ENCODE measurements at regions not wholly inside any gene's neighbourhood (a gene's known extent, or its start where the extent isn't known, plus 50 kb on each side); places are given as distances from the start of the nearest gene placed in this dataset.

DNA sequence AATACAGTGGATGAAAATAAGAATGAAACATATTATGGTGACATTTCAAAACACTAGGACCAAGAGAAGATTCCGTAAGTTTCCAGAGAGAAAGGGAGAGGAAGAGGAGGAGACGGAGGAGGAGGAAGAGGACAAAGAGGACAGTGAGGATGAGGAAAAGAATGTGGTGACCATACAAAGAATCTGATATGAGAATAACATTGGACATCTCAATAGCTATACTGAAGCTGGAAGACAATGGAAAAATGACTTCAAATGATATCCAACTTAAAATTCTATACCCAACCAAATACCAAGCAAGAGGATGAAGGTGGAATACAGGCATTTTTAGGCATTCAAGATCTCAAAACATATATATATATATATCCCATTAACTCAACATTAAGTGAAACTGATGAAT is 173.4 kb downstream of the PAWR start:
- in situ Hi-C loops (cut with HindIII; ENCODE audit: extremely low pct_ligation_motif_present, low pct_unique_long_range_greater_than_20kb), result no loop called here
- H3K4me3 ChIP-seq (replicated peaks in 1 of 3; ENCODE audit: insufficient read depth in 1 of 3, low read depth in 2 of 3, low read length in 3 of 3), result no peak overlapping the region
- no peaks in the 10 kb centered on the region for H3K79me2 ChIP-seq (ENCODE audit: insufficient read depth, low read length)
- no peak overlapping the region for H3K4me2 ChIP-seq (ENCODE audit: low read depth, low read length)
- H3K9ac ChIP-seq (ENCODE audit: insufficient read depth, low read depth, low read length), result no peak overlapping the region
- intact Hi-C loops (cut with micrococcal nuclease; ENCODE audit: unreplicated experiment), result no loop called here
- ChIA-PET CTCF (ENCODE audit: low intra/inter-chr PET ratio, low total read pairs) (no interaction called here), POLR2A (no interaction called here)
- H3K9me3 ChIP-seq (ENCODE audit: low read length), result no peaks in the 10 kb centered on the region
- H2AFZ ChIP-seq (ENCODE audit: low read length), result no peak overlapping the region
- FAIRE-seq (no peak), ATAC-seq (no peak), DNase-seq (ENCODE audit: low spot score) (no peak)
- H4K20me1 ChIP-seq (ENCODE audit: insufficient read depth, low read length), result no peaks in the 10 kb centered on the region
- H3K4me1 ChIP-seq (ENCODE audit: insufficient read depth, low read length), result peaks cover 6% of the 10 kb centered on the region
- no peaks in the 10 kb centered on the region for H3K36me3 ChIP-seq (replicated peaks in 1 of 2; ENCODE audit: control insufficient read depth in 1 of 2, insufficient read depth in 2 of 2, low read length in 2 of 2)
- WGBS (ENCODE audit: low lambda C conversion rate), result 98% methylated on average over 2 of the region's 2 CpGs
- TF ChIP-seq, protein P1, sequence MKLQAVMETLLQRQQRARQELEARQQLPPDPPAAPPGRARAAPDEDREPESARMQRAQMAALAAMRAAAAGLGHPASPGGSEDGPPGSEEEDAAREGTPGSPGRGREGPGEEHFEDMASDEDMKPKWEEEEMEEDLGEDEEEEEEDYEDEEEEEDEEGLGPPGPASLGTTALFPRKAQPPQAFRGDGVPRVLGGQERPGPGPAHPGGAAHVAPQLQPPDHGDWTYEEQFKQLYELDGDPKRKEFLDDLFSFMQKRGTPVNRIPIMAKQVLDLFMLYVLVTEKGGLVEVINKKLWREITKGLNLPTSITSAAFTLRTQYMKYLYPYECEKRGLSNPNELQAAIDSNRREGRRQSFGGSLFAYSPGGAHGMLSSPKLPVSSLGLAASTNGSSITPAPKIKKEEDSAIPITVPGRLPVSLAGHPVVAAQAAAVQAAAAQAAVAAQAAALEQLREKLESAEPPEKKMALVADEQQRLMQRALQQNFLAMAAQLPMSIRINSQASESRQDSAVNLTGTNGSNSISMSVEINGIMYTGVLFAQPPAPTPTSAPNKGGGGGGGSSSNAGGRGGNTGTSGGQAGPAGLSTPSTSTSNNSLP (IDR thresholded peaks at IDR 0.05; ENCODE audit: low read depth, low read length), result no peak
- peak; percentile 92 for TF ChIP-seq ZNF317 (CRISPR knock-in tag; IDR thresholded peaks at IDR 0.05)
- BruUV-seq (replicated peaks), result no TSS peak
- no peaks in the 10 kb centered on the region for H3K27me3 ChIP-seq (ENCODE audit: control insufficient read depth in 1 of 2, insufficient read depth in 2 of 2, low read length in 2 of 2)
- no peak overlapping the region for H3K27ac ChIP-seq (ENCODE audit: extremely low read length, insufficient read depth, low read length)

DNA sequence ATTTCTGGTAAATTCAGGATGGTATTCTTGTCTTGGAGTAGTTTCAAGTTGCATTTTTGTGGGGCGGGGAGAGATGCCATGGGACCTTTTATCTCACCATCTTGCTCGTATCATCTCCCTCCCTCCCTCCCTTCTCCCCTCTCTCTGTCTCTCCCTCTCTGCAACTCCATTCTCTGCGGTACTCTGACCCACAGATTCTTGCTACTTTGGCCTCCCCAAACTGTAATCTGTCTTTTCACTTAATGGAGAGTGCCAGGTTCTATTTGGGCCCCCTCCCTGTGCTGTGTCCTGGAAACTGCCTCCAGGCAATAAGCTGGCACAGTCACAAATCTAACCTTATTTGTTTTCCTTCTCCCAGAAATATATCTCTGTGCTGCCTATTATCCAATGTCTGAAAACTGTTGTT is 175.2 kb downstream of the PAWR start:
- H3K9me3 ChIP-seq (ENCODE audit: low read length), result no peaks in the 10 kb centered on the region
- CTCF ChIA-PET (ENCODE audit: low intra/inter-chr PET ratio, low total read pairs), result no interaction called here
- in situ Hi-C loops (cut with HindIII; ENCODE audit: extremely low pct_ligation_motif_present, low pct_unique_long_range_greater_than_20kb) (no loop called here), intact Hi-C loops (cut with micrococcal nuclease; ENCODE audit: unreplicated experiment) (no loop called here)
- no peak overlapping the region for H2AFZ ChIP-seq (ENCODE audit: low read length)
- FAIRE-seq (no peak), DNase-seq (ENCODE audit: low spot score) (no peak), ATAC-seq (no peak)
- H3K36me3 ChIP-seq (replicated peaks in 1 of 2; ENCODE audit: control insufficient read depth in 1 of 2, insufficient read depth in 2 of 2, low read length in 2 of 2), result no peaks in the 10 kb centered on the region
- no peaks in the 10 kb centered on the region for H4K20me1 ChIP-seq (ENCODE audit: insufficient read depth, low read length)
- no peak overlapping the region for H3K27ac ChIP-seq (ENCODE audit: extremely low read length, insufficient read depth, low read length)
- POLR2A ChIA-PET, result no interaction called here
- TF ChIP-seq ZNF788 (CRISPR knock-in tag; IDR thresholded peaks at IDR 0.05; ENCODE audit: borderline replicate concordance) (no peak), JUN (CRISPR knock-in tag; IDR thresholded peaks at IDR 0.05) (no peak), ZFP36 (IDR thresholded peaks at IDR 0.05; ENCODE audit: borderline replicate concordance, low read depth, low read length, partially characterized antibody) (no peak), SKI (IDR thresholded peaks at IDR 0.05; ENCODE audit: partially characterized antibody) (no peak), ZNF350 (CRISPR knock-in tag; IDR thresholded peaks at IDR 0.05; ENCODE audit: borderline replicate concordance, low read depth) (no peak), MTF1 (CRISPR knock-in tag; IDR thresholded peaks at IDR 0.05) (no peak)
- TF ChIP-seq, protein P2, sequence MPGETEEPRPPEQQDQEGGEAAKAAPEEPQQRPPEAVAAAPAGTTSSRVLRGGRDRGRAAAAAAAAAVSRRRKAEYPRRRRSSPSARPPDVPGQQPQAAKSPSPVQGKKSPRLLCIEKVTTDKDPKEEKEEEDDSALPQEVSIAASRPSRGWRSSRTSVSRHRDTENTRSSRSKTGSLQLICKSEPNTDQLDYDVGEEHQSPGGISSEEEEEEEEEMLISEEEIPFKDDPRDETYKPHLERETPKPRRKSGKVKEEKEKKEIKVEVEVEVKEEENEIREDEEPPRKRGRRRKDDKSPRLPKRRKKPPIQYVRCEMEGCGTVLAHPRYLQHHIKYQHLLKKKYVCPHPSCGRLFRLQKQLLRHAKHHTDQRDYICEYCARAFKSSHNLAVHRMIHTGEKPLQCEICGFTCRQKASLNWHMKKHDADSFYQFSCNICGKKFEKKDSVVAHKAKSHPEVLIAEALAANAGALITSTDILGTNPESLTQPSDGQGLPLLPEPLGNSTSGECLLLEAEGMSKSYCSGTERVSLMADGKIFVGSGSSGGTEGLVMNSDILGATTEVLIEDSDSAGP (CRISPR knock-in tag; IDR thresholded peaks at IDR 0.05; ENCODE audit: borderline replicate concordance), result no peak
- TF ChIP-seq, protein P3, sequence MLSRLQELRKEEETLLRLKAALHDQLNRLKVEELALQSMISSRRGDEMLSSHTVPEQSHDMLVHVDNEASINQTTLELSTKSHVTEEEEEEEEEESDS (CRISPR knock-in tag; IDR thresholded peaks at IDR 0.05; ENCODE audit: borderline replicate concordance), result no peak
- H3K27me3 ChIP-seq (ENCODE audit: control insufficient read depth in 1 of 2, insufficient read depth in 2 of 2, low read length in 2 of 2), result no peaks in the 10 kb centered on the region
- no peak overlapping the region for H3K9ac ChIP-seq (ENCODE audit: insufficient read depth, low read depth, low read length)
- H3K4me2 ChIP-seq (ENCODE audit: low read depth, low read length), result no peak overlapping the region
- H3K4me3 ChIP-seq (replicated peaks in 1 of 3; ENCODE audit: insufficient read depth in 1 of 3, low read depth in 2 of 3, low read length in 3 of 3), result no peak overlapping the region
- WGBS (ENCODE audit: low lambda C conversion rate), result 94% methylated on average over 3 of the region's 3 CpGs
- H3K4me1 ChIP-seq (ENCODE audit: insufficient read depth, low read length), result peaks cover 6% of the 10 kb centered on the region
- H3K79me2 ChIP-seq (ENCODE audit: insufficient read depth, low read length), result no peaks in the 10 kb centered on the region
- no TSS peak for BruUV-seq (replicated peaks)

Measured in HepG2 (cell line).